ACHN (cell line): ENCODE measurements at regions not wholly inside any gene's neighbourhood (a gene's known extent, or its start where the extent isn't known, plus 50 kb on each side); places are given as distances from the start of the nearest gene placed in this dataset.
"Not testable (repeated sequence)": the region's sequence is repeated elsewhere in the genome, so short reads cannot be mapped to it uniquely, and the experiment has no call there.

Experiments used
- DNase-seq: peaks from one replicate; pipeline ENCODE4 v3.0.0-alpha.2; 2015
- in situ Hi-C: cut with HindIII; loops from 2 replicates; pipeline ENCODE4 v1.10.0; 2017; ENCODE audit warnings: low sequenced_read_pairs, low pct_ligation_motif_present, low pct_unique_long_range_greater_than_20kb

DNA sequence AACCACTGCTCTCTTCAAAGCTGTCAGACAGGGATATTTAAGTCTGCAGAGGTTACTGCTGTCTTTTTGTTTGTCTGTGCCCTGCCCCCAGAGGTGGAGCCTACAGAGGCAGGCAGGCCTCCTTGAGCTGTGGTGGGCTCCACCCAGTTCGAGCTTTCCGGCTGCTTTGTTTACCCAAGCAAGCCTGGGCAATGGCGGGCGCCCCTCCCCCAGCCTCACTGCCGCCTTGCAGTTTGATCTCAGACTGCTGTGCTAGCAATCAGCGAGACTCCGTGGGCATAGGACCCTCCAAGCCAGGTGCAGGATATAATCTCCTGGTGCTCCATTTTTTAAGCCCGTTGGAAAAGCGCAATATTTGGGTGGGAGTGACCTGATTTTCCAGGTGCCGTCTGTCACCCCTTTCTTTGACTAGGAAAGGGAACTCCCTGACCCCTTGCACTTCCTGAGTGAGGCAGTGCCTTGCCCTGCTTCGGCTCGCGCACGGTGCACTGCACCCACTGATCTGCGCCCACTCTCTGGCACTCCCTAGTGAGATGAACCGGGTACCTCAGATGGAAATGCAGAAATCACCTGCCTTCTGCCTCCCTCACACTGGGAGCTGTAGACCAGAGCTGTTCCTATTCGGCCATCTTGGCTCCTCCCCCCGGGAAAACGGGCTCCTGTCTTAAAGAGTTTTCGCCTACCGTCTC, 758.3 kb upstream of the NXPH2 start:
- DNase-seq, in situ Hi-C loops: not testable (repeated sequence)

GRCh38 chr2:139529080-139529479, 748.9 kb upstream of the NXPH2 start:
- no peak for DNase-seq
- in situ Hi-C loops, result no loop called here

DNA sequence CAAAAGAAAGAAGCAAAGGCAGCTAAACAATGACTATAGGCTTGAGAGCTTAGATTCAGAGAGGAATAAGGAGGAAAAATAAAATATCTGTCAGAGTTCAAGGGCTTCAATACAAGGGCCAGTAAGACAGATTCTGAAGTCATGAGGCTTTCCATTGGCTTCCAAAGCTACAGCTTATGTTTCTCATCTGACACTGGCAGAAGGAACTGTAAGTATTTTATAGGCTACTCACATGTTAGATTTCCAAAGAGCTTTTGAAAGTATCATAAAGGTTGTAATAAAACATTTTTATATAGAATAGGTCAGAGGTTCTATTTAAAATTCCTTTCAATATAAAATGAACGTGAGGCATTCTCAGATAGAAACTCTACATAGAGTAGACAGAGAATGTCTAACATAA, 746.6 kb upstream of the NXPH2 start:
- in situ Hi-C loops, result no loop called here
- no peak for DNase-seq

- in situ Hi-C loops, result no loop called here
- no peak for DNase-seq
Observed at GRCh38 chr2:139518321-139518720, 738.1 kb upstream of the NXPH2 start.

GRCh38 chr2:139514951-139515350, 734.8 kb upstream of the NXPH2 start:
- in situ Hi-C loops, result no loop called here
- no peak for DNase-seq

GRCh38 chr2:139495851-139496250, 715.7 kb upstream of the NXPH2 start:
- in situ Hi-C loops, result no loop called here
- no peak for DNase-seq

GRCh38 chr2:139492131-139492680, 712.0 kb upstream of the NXPH2 start:
- DNase-seq, result no peak
- in situ Hi-C loops, result no loop called here

DNA sequence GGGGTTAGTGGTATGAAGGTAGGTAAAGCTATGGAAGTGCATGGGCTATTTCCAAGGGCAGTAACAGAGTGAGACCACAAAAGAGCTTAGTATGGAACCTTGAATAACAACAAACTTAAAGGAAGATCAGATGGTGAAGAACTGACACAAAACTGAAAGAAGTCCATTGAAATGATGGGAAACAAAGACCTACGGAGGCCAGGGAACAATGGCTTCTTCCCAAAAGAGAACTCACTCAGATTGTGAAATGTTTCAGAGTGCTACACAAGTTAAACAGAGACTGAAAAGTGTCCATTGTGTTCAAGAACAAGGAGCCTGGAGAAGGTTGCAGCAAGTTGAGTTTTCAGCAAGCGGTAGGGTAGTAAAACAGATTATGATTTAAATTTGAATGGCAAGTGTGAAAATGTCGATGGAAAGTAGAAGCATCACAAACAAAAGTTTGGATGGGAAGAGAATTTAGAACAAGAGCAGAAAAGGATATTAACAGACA, 700.0 kb upstream of the NXPH2 start:
- in situ Hi-C loops, result no loop called here
- DNase-seq, result no peak

- in situ Hi-C loops, result no loop called here
Observed at GRCh38 chr2:139478165-139478914, 698.1 kb upstream of the NXPH2 start.

DNA sequence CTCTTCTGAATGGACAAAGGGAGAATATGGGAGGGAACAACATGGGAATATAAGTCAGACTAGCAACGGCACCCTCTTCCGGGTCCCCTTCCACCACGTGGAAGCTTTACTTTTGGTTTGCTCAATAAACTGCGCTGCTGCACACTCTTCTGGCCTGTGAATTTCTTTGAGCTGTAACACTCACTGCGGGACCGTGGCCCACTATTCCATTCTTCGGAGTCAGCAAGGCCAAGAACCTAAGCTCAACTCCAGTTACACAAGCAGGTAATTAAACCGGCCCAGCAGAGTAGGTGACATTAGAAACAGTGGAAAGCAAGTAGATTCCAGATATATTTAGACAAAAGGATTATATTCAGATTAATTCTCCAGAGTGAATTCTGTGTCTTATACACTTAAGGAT, 697.4 kb upstream of the NXPH2 start:
- in situ Hi-C loops, result no loop called here
- DNase-seq, result no peak

More at GRCh38 chr2:139478165-139478914, 698.1 kb upstream of the NXPH2 start:
- DNase-seq, result no peak

GRCh38 chr2:139469985-139470384, 689.8 kb upstream of the NXPH2 start:
- in situ Hi-C loops, result no loop called here
- no peak for DNase-seq

- in situ Hi-C loops, result no loop called here
- no peak for DNase-seq
Observed at GRCh38 chr2:139465789-139466188, 685.6 kb upstream of the NXPH2 start.

DNA sequence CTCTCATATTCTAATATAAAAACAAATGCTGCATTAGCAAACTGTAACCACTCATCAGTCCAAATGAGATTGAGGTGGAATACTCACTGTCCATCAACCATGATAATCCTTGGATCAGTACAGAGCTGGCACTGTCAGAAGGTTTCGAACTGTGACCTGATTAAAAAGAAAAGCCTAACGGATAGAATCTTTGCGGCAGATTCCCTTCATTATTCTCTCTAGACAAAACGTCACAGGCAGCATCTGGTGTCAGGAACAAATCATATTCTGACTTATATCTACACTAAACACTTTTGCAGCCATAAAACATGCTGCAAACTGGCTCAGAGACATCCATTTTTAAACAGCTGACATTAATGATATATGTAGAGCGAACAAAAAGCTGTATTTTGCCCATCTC, 677.7 kb upstream of the NXPH2 start:
- in situ Hi-C loops, result no loop called here

DNA sequence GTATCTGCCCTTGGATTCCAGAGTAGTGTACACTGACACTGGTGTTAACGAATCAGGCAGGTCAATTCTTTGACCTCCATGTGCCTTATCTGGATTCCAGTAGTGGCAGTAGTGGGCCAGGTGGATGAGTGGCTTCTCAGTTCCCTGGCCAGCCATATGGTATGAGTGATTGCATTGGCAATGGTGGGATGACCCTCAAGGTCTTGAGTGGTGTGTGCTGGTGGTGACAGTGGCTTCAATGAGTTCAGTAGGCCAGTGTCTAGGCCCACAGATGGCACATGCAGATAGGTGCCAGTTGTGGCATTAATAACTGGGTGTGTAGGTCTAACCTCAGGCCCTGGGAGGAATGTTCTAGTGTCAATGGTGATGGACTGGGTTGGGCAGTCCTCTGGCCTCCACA, 674.1 kb upstream of the NXPH2 start:
- no peak for DNase-seq
- in situ Hi-C loops, result no loop called here

More for the DNA sequence above, 677.7 kb upstream of the NXPH2 start:
- no peak for DNase-seq

GRCh38 chr2:139439100-139439499, 658.9 kb upstream of the NXPH2 start:
- in situ Hi-C loops, result no loop called here
- DNase-seq, result no peak

- no peak for DNase-seq
Observed at GRCh38 chr2:139438478-139438877, 658.3 kb upstream of the NXPH2 start.

GRCh38 chr2:139427164-139427563, 647.0 kb upstream of the NXPH2 start:
- in situ Hi-C loops, result no loop called here
- no peak for DNase-seq

More at GRCh38 chr2:139438478-139438877, 658.3 kb upstream of the NXPH2 start:
- in situ Hi-C loops, result no loop called here

DNA sequence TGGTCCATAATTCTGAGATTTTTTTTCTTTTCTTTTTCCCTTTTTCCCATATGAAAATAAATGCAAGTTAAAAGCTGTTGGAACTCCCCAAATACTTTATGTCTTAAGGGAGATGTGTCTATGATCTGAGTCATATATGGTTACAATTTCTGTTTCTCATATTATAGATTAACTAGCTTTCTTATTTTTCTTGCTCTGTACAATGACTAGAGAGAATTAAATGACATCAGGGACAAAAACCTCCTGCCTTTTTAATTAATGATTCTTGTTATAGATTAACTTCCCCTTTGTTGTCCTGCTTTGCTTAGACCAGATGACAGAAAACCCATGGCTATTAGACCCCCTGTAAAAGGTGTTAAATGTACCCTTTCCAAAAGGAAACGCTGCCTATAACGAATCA, 643.9 kb upstream of the NXPH2 start:
- in situ Hi-C loops, result no loop called here
- DNase-seq, result no peak

GRCh38 chr2:139411236-139411635, 631.0 kb upstream of the NXPH2 start:
- in situ Hi-C loops, result no loop called here
- no peak for DNase-seq

- DNase-seq, in situ Hi-C loops: not testable (repeated sequence)
Observed at GRCh38 chr2:139410833-139411174, 630.6 kb upstream of the NXPH2 start.
